MG63 (cell line): ENCODE measurements at regions not wholly inside any gene's neighbourhood (a gene's known extent, or its start where the extent isn't known, plus 50 kb on each side); places are given as distances from the start of the nearest gene placed in this dataset.

ENCODE experiments used
- DNase-seq: peaks from one replicate; pipeline ENCODE4 v3.0.0-alpha.2; 2020
- H3K27me3 ChIP-seq: fragments of 250-450 bp; sonication (Bioruptor Pico); 2 replicates; pipeline ENCODE4 v1.5.1; 2020; ENCODE audit warnings: mild to moderate bottlenecking, moderate library complexity
- H3K36me3 ChIP-seq: fragments of 250-450 bp; sonication (Bioruptor Pico); 2 replicates; pipeline ENCODE4 v1.5.1; 2020; ENCODE audit warnings: mild to moderate bottlenecking, moderate library complexity
- H3K4me3 ChIP-seq: fragments of 250-450 bp; sonication (Bioruptor Pico); 2 replicates; pipeline ENCODE4 v1.5.1; 2020; ENCODE audit warnings: mild to moderate bottlenecking, moderate library complexity
- H3K9me3 ChIP-seq: fragments of 250-450 bp; sonication (Bioruptor Pico); 2 replicates; pipeline ENCODE4 v1.5.1; 2020; ENCODE audit warnings: mild to moderate bottlenecking, moderate library complexity

DNA sequence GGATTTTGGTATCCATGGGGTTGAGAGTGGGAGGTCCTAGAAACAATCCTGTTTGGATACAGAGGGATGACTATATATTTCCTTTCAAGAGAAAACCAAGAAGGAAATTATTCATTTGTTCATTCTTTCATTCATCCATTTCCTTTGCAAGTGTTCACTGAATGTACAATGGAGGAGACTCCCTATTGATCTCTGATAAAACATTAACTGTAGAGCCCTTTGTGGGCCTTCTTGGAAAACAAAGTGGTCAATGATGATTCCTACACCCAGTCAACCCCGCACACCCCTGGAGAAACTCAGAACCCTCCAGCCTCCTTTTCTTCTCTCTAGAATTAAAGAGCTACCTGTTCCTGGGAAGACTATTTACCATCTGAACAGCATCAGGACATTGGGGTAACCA lies 247.3 kb downstream of the AUH start:
- Histone ChIP-seq H3K4me3 (no peak overlapping the region), H3K27me3 (no peaks in the 10 kb centered on the region), H3K36me3 (no peaks in the 10 kb centered on the region), H3K9me3 (peaks cover 7% of the 10 kb centered on the region)
- DNase-seq = no peak

DNA sequence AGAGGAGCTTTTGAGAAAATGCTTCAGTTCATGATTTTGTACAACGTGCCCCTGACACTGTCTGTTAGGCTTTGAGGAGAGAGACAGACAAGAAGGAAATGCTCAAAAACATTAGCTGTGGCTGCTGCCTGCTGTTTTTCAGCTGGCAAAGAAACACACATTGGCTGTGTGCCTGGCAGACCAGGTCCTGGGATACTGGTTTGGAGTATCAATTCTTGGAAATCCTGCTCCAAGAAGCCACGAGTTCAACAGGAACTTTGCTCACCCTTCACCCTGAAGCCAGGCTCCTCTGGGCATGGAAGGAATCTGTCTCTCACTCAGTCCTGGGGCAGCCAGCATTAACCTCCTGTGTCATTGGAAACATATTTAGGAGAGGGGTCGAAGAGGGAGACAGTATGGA lies 245.5 kb downstream of the AUH start:
- Histone ChIP-seq H3K36me3 (no peaks in the 10 kb centered on the region), H3K27me3 (no peaks in the 10 kb centered on the region), H3K9me3 (no peaks in the 10 kb centered on the region), H3K4me3 (no peak overlapping the region)
- DNase-seq = peak; percentile 70

DNA sequence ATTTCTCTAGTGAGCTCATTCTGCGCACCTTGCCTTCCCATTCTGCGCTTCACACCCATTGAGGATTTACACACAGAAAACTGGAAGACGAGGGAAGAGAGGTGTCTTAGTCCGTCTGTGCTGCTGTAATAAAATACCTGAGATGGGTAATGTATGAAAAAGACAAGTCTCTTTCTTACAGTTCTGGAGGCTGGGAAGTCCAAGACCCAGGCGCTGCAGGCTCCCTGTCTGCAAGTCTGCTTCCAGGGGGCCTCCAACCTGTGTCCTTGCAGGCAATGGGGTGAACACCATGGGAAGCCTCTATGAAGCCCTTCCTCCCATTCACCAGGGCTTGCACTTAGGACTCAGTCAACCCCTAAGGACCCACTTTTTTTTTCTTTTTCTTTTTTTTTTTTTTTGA lies 245.0 kb downstream of the AUH start:
- no peaks in the 10 kb centered on the region for H3K36me3 ChIP-seq

DNA sequence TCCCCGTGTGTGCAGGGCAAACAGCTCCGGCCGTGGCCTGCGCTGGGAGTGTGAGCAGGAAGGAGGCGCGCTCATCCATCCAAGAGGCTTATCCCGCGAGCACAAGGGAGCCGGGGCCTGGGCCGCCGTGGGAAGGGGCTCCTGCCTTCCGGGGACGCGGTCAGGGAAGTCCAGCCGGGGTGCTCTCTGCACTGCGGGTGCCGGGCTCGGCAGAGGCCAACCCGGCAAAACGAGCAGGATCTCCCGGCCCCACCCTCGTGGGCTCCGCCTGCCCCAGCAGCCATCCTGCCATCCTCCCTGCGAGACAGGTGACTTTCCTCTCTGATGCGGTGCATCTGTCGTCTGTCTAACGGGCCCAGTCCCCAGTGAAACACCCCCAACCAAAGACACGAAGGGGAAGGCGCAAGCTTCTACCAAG lies 244.2 kb downstream of the AUH start:
- H3K4me3 ChIP-seq = no peak overlapping the region
- no peak for DNase-seq

More for the DNA sequence above, 245.0 kb downstream of the AUH start:
- H3K9me3 ChIP-seq = no peaks in the 10 kb centered on the region
- H3K27me3 ChIP-seq = no peaks in the 10 kb centered on the region
- no peak overlapping the region for H3K4me3 ChIP-seq
- DNase-seq = no peak

DNA sequence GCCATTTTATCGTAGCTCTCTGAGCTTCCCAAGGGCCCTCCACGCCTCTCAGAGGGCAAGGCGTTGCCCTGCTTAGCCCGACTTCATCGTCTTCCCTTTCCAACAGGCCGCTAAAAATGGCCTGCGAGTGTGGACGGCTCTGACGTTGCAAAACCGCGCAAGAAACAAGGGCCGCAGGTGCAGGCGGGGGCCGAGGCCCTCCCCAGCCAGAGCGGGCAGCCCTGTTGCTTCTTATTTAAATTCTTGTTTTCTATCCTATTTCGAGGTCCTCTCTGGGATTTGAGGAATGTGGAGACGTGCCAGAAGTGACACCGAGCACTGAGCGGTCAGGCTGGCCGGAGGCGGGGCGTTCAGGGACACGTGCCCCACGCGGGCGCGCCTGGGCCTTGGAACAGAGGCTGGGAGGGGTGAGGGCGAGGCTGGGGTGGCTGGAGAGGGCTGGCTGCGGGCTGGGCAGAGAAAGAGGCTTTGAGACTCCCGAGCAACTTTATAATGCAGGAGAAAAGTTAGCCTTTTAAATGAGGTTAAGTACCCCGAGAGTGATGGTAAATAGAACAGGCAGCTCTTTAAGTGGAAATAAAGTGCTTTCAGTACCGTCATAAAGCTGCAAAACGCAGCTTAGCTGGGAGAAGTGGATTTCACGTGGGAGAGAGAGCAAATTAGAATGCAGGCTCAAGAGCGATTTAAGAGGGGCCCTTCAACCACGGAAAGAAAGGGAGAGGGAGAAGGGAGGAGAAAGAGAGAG lies 243.6 kb downstream of the AUH start:
- Histone ChIP-seq H3K36me3 (no peaks in the 10 kb centered on the region), H3K4me3 (no peak overlapping the region), H3K27me3 (no peaks in the 10 kb centered on the region), H3K9me3 (no peaks in the 10 kb centered on the region; the same call in 1 of the 2 replicates)
- no peak for DNase-seq

More for the DNA sequence above, 244.2 kb downstream of the AUH start:
- no peaks in the 10 kb centered on the region for H3K36me3 ChIP-seq
- H3K27me3 ChIP-seq = no peaks in the 10 kb centered on the region
- H3K9me3 ChIP-seq = no peaks in the 10 kb centered on the region; the same call in 1 of the 2 replicates

DNA sequence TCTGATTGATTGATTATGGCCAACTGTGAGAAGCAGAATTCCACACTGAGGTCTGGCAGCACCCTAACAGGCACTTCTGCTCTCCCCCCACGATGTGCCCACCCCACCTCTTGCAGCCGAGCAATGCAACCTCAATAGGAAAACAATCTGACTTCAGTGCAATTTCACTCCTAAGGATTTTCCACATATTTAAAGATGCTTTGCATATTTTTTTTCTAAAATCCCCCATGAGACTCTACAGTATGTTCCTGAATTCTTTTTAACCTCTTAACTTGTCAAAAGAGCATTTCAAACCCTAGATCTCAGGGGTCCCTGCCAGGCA lies 243.1 kb downstream of the AUH start:
- H3K36me3 ChIP-seq = no peaks in the 10 kb centered on the region
- H3K27me3 ChIP-seq = no peaks in the 10 kb centered on the region
- no peaks in the 10 kb centered on the region; the same call in 1 of the 2 replicates for H3K9me3 ChIP-seq
- H3K4me3 ChIP-seq = no peak overlapping the region
- DNase-seq = no peak

DNA sequence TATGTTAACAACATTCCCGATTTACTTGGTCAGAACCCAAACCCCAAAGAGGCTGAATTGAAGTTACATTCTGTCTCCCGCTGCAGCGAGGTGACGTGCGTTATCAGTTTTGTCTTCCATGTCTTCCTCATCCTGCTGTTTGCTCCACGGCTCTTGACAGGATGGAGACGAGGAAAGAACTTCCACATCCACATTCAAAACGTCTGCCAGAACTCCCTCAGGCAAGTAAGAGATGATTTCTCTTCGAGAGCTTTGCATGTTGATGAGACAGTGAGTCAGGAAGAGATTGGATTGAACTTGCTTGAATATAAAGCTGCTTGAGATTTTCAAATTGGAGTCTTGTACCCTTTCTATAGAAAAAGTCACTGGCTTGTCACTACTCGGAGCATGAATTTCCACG lies 242.6 kb downstream of the AUH start:
- Histone ChIP-seq H3K27me3 (no peaks in the 10 kb centered on the region), H3K36me3 (no peaks in the 10 kb centered on the region), H3K4me3 (no peak overlapping the region), H3K9me3 (peaks cover 1% of the 10 kb centered on the region)
- DNase-seq = peak; percentile 54

DNA sequence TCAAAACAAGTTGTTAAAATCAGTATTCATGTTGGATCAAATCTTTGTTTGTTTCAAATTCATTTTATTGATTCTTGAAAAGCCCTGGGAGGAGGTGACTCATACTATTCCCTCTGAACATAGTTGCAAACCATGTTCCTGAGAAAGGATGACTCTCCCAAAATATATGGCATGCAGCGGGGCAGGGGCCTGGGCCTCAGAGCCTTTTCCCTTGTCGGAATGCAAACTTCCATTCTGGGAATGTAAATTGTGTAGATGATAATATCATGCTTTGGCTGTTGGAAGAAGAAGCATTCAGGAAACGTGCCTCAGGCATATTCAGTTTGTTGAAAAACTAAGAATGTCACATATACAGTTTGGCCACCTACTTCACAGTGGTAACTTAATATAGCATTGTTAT lies 242.0 kb downstream of the AUH start:
- H3K4me3 ChIP-seq = no peak overlapping the region
- peak; percentile 77 for DNase-seq
- H3K27me3 ChIP-seq = no peaks in the 10 kb centered on the region

DNA sequence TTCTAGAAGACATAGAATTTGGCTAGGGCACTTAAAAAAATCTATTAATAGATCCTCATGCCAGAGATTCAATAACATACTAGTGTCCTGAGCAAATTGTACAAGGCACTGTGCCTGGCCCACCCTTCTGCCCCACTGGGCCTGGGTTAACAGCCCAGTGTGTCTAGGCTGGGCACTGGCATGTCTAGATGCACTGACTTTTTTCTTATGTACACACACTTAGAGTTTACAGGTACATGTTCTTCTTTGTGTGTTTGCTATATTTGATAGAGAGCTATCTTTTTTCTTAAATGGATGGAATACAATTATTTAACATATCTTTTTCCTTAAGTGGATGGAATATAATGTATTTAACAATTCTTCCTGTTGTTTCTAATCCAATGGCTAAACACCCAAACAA lies 241.5 kb downstream of the AUH start:
- no peaks in the 10 kb centered on the region for H3K27me3 ChIP-seq
- peaks cover 8% of the 10 kb centered on the region for H3K9me3 ChIP-seq
- DNase-seq = no peak
- H3K4me3 ChIP-seq = no peak overlapping the region
- H3K36me3 ChIP-seq = no peaks in the 10 kb centered on the region

More for the DNA sequence above, 242.0 kb downstream of the AUH start:
- H3K9me3 ChIP-seq = peaks cover 7% of the 10 kb centered on the region
- no peaks in the 10 kb centered on the region for H3K36me3 ChIP-seq

DNA sequence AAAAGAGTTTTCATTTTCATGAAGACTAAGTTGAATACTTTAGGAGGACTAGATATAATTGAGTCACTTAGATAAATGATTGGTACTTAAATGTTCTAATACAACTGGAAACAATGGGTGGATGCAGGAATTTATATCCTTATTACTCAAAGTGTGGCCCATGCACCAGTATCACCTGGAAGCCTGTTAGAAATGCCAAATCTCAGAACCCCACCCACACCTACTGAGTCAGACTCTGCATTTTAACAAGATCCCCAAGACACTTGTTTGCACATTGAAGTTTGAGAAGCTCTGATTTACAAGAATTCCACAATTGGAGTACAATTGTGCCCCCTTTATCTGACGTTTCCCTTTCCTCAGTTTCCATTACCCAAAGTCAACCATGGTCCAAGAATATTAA lies 239.0 kb downstream of the AUH start:
- H3K4me3 ChIP-seq = no peak overlapping the region
- no peaks in the 10 kb centered on the region for H3K36me3 ChIP-seq
- peaks cover 8% of the 10 kb centered on the region for H3K9me3 ChIP-seq
- no peaks in the 10 kb centered on the region for H3K27me3 ChIP-seq
- DNase-seq = no peak

DNA sequence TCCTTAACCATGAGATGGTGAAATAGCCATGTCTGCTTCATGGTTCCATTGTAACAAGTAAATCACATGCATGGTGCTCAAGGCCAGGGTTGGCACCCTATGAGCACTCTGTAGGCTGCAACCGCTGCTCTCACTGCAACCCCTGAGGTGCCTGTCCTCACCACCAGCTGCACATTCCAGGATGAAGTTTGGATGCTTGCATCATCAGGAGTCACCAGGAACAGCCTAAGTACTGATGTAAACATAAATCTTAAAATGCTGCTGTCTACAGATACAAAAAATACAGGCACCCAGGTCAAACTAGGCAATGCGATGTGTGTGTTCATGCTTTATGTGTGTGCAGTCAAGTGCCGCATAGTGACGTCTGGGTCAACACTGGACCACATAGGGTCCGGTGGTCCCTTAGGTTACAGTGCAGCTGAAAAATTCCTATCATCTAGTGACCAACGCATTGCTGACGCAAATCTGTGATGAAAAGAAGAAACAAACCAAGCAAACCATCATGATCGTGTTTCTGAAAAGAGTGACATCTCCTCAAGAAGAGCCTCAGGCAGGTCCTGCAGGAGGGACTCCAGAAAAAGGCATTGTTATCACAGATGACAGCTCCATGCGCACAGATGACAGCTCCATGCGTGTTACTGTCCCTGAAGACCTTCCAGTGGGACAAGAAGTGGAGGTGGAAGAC lies 234.8 kb downstream of the AUH start:
- Histone ChIP-seq H3K9me3 (peaks cover 8% of the 10 kb centered on the region), H3K4me3 (no peak overlapping the region), H3K36me3 (no peaks in the 10 kb centered on the region), H3K27me3 (no peaks in the 10 kb centered on the region)
- DNase-seq = peak; percentile 28

DNA sequence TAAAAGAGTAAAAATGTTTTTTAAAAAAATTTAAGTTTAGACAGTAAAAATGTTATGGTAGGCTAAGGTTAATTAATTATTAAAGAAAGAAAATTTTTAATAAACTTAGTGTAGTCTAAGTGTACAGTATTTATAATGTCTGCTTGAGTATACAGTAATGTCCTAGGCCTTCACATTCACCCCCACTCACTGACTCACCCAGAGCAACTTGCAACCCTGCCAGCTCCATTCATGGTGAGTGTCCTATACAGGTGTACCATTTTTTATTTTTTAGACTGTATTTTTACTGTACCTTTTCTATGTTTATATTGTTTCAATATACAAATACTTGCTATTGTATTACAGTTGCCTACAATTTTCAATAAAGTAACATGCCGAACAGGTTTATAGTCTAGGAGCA lies 234.1 kb downstream of the AUH start:
- no peaks in the 10 kb centered on the region for H3K27me3 ChIP-seq
- no peak overlapping the region for H3K4me3 ChIP-seq
- no peaks in the 10 kb centered on the region for H3K36me3 ChIP-seq
- peaks cover 8% of the 10 kb centered on the region; the same call in 1 of the 2 replicates for H3K9me3 ChIP-seq
- peak; percentile 31 for DNase-seq

DNA sequence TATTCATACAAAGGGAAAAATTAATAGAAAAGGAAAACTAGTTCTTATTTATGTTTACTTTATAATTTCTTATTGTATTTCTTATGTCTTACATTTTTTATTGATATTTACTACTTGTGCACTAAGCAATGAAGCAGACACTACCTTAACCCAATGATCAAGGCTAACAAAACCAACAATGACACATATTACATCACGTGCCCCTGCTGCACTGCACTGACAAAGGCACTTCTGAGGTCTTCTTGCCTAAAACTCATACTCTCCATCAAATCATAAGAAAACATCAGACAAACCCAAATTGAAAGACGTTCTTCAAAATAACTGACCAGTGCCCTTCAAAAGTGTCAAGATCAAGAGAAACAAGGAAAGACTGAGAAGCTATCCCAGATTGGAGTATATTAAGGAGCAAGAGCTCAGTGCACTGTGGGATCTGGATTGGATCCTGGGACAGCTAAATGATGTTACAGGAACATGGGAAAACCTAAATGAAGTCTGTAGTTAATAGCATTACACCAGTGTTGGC lies 230.9 kb downstream of the AUH start:
- Histone ChIP-seq H3K27me3 (no peaks in the 10 kb centered on the region), H3K4me3 (no peak overlapping the region), H3K36me3 (no peaks in the 10 kb centered on the region), H3K9me3 (no peaks in the 10 kb centered on the region)
- no peak for DNase-seq

DNA sequence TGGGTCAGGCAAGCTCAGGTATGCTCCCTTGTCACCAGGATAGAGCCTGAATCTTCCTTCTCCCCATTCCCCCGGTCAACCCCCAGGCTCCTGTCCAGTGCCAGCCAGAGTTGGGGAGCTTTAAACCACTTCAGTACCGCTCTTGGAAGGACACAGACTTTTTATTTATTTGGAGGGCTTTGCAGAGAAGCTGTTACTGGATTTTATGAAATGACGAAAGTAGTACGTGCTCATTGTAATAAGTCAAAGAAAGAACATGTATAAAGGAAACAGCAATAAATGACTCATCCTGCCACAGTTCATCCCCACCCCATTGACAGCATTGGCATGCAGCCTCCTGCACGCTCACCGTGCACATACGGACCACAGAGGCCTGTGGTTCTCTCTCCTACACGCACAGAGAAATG lies 230.3 kb downstream of the AUH start:
- no peaks in the 10 kb centered on the region for H3K9me3 ChIP-seq
- H3K27me3 ChIP-seq = no peaks in the 10 kb centered on the region
- no peak overlapping the region for H3K4me3 ChIP-seq
- no peaks in the 10 kb centered on the region for H3K36me3 ChIP-seq
- peak; percentile 89 for DNase-seq

DNA sequence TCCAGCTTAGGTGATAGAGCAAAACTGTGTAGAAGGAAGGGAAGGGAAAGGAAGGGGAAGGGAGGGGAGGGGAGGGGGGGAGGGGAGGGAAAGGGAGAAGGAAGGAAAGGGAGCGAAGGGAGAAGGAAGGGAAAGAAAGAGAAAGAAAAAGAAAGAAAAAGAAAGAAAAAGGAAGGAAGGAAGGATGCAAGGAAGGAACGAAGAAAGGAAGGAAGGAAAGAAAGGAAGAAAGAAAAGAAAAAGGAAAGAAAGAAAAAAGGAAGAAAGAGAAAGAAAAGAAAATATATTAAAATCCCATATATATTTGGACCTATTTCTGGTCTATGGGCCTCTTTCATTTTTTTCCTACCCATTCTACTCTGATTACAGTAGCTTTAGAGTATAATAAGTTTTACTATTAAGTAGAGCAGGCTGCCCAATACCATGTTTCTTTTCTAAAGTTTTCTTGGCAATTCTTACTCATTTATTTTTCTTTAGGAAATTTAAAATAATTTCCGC lies 229.1 kb downstream of the AUH start:
- no peaks in the 10 kb centered on the region for H3K36me3 ChIP-seq
- no peak for DNase-seq
- no peaks in the 10 kb centered on the region for H3K27me3 ChIP-seq
- no peaks in the 10 kb centered on the region for H3K9me3 ChIP-seq
- no peak overlapping the region for H3K4me3 ChIP-seq

DNA sequence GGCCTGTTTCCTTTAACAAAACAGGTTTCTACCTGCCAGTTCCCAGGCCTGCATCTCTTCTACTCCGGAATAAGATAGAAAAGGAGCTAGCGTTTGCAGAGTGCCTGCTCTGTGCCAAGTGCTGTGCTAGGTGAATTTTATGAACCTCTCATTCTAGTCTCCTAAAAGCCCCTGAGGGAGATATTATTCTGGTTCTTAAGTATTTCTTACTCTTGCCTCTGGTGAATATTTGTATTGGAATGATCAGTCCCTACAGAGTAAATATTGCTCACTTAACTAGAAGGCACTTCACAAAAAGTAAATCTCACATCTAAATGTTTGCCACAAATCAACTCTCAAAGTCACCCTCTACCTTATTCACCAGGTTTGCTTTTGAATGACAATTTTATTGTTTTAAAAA lies 227.1 kb downstream of the AUH start:
- DNase-seq = no peak
- no peaks in the 10 kb centered on the region for H3K27me3 ChIP-seq
- H3K4me3 ChIP-seq = no peak overlapping the region

DNA sequence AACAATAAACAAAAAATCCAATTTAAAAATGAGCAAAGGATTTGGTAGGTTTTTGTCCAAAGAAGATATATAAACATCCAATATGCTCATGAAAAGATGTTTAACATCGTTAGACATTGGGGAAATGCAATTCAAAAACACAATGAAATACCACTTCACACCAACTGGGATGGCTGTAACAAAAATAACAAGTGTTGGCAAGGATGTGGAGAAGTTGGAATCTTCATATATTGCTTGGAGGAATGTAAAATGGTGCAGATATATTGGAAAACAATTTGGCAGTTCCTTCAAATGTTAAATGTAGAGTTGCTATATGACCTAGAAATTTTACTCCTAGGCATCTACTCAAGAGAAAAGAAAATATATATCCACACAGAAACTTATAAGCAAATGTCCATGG lies 224.3 kb downstream of the AUH start:
- Histone ChIP-seq H3K27me3 (no peaks in the 10 kb centered on the region), H3K9me3 (no peaks in the 10 kb centered on the region), H3K36me3 (no peaks in the 10 kb centered on the region), H3K4me3 (no peak overlapping the region)
- no peak for DNase-seq

More for the DNA sequence above, 227.1 kb downstream of the AUH start:
- Histone ChIP-seq H3K9me3 (no peaks in the 10 kb centered on the region), H3K36me3 (no peaks in the 10 kb centered on the region)

DNA sequence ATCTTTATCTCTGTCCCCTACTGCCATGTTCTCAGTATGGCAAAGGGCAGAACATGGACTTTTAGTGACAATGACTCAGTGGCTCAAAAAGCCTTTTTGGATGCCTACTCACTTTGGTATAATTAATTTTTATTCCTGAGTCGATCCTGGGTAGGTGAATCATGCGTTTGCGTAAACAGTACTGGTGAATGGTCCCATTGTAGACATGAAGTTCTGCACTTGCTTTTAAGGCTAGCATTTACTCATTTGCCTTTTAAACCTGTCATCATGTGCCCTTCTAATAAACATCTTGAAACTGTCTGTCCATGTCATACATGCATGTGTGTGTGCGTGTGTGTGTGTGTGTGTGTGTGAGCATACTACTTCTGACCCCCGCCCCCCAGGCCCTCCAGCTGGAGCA lies 223.0 kb downstream of the AUH start:
- no peaks in the 10 kb centered on the region for H3K27me3 ChIP-seq
- H3K4me3 ChIP-seq = no peak overlapping the region
- no peaks in the 10 kb centered on the region for H3K9me3 ChIP-seq
- peak; percentile 26 for DNase-seq
- no peaks in the 10 kb centered on the region for H3K36me3 ChIP-seq
